Neural cell (in vitro differentiated cells): ENCODE measurements at regions not wholly inside any gene's neighbourhood (a gene's known extent, or its start where the extent isn't known, plus 50 kb on each side); places are given as distances from the start of the nearest gene placed in this dataset.

Experiments
- H2AFZ ChIP-seq: fragments of 200-600, 300-800 bp; sonication (generic), shearing (Covaris generic); 2 replicates; pipeline ENCODE4 v1.6.0; 2014; ENCODE audit warnings: low read depth, mild to moderate bottlenecking, antibody characterized with exemption, low read length, moderate library complexity
- H3F3A ChIP-seq: fragments of 200-600 bp; shearing (Covaris generic); 2 replicates; pipeline ENCODE4 v1.6.1; 2016; ENCODE audit warnings: mild to moderate bottlenecking, moderate library complexity, mixed read lengths, antibody characterized with exemption, low read length; ENCODE audit not compliant: insufficient read depth, poor library complexity, severe bottlenecking
- H3K27ac ChIP-seq: fragments of 200-600, 300-800 bp; sonication (generic), shearing (Covaris generic); 2 replicates; pipeline ENCODE4 v1.5.1; 2014; ENCODE audit warnings: mild to moderate bottlenecking, low read length, moderate library complexity
- H3K27me3 ChIP-seq: fragments of 300-800, 200-600 bp; sonication (generic), shearing (Covaris generic); 2 replicates; pipeline ENCODE4 v1.6.0; 2014; ENCODE audit warnings: mild to moderate bottlenecking, low read depth, low read length, moderate library complexity; ENCODE audit not compliant: insufficient read depth
- H3K36me3 ChIP-seq: fragments of 300-800, 200-600 bp; sonication (generic), shearing (Covaris generic); 2 replicates; pipeline ENCODE4 v1.5.1; 2014; ENCODE audit warnings: mild to moderate bottlenecking, antibody characterized with exemption, low read length, moderate library complexity; ENCODE audit not compliant: insufficient read depth
- H3K4me2 ChIP-seq: fragments of 300-800, 200-600 bp; sonication (generic), shearing (Covaris generic); 2 replicates; pipeline ENCODE4 v1.6.0; 2014; ENCODE audit warnings: mild to moderate bottlenecking, low read length
- H3K4me3 ChIP-seq: fragments of 300-800, 200-600 bp; sonication (generic), shearing (Covaris generic); 2 replicates; pipeline ENCODE4 v1.5.1; 2014; ENCODE audit warnings: mild to moderate bottlenecking, low read length, moderate library complexity
- H3K79me2 ChIP-seq: fragments of 200-600 bp; shearing (Covaris generic); replicated peaks from 2 replicates; pipeline ENCODE4 v1.6.0; 2014; ENCODE audit warnings: mild to moderate bottlenecking, low read length, moderate library complexity; ENCODE audit not compliant: insufficient read depth
- H3K9ac ChIP-seq: fragments of 300-800, 200-600 bp; sonication (generic), shearing (Covaris generic); 2 replicates; pipeline ENCODE4 v1.6.1; 2016; ENCODE audit warnings: mild to moderate bottlenecking, low read length, mixed read lengths
- H3K9me2 ChIP-seq: fragments of 200-600 bp; shearing (Covaris generic); 2 replicates; pipeline ENCODE4 v1.6.1; 2016; ENCODE audit warnings: mild to moderate bottlenecking, low read length, mixed read lengths; ENCODE audit not compliant: insufficient read depth
- H3K9me3 ChIP-seq: fragments of 200-600, 300-800 bp; sonication (generic), shearing (Covaris generic); 2 replicates; pipeline ENCODE4 v1.6.1; 2016; ENCODE audit warnings: mild to moderate bottlenecking, mixed run types, low read length, moderate library complexity, mixed read lengths
- H4K20me1 ChIP-seq: fragments of 200-600 bp; shearing (Covaris generic); 2 replicates; pipeline ENCODE4 v1.6.1; 2016; ENCODE audit warnings: mild to moderate bottlenecking, mixed run types; ENCODE audit not compliant: insufficient read depth
- EP300 ChIP-seq: fragments of 450-650 bp; conservative IDR thresholded peaks from 2 replicates; pipeline ENCODE4 v1.6.1; 2014; ENCODE audit warnings: antibody characterized with exemption, mild to moderate bottlenecking, moderate library complexity; ENCODE audit not compliant: poor library complexity, severe bottlenecking
- EZH2 ChIP-seq: fragments of 200-600, 300-800 bp; shearing (Covaris generic), sonication (generic); IDR thresholded peaks from 2 replicates; pipeline ENCODE4 v1.6.1; 2014; ENCODE audit warnings: antibody characterized with exemption, low read length, borderline replicate concordance, mild to moderate bottlenecking; ENCODE audit not compliant: insufficient read depth, poor library complexity, severe bottlenecking
- MXI1 ChIP-seq: fragments of 450-650 bp; conservative IDR thresholded peaks from 2 replicates; pipeline ENCODE4 v1.6.1; 2014; ENCODE audit warnings: antibody characterized with exemption, mild to moderate bottlenecking; ENCODE audit not compliant: poor library complexity, severe bottlenecking
- POLR2AphosphoS5 ChIP-seq: IDR thresholded peaks from 2 replicates; pipeline ENCODE4 v1.6.1; 2012
- RAD21 ChIP-seq: fragments of 450-650 bp; conservative IDR thresholded peaks from 2 replicates; pipeline ENCODE4 v1.6.1; 2014; ENCODE audit warnings: antibody characterized with exemption, mild to moderate bottlenecking, moderate library complexity
- REST ChIP-seq: IDR thresholded peaks from 2 replicates; pipeline ENCODE4 v1.6.1; 2012; ENCODE audit warnings: borderline replicate concordance
- SMC3 ChIP-seq: fragments of 450-650 bp; conservative IDR thresholded peaks from 2 replicates; pipeline ENCODE4 v1.6.1; 2014; ENCODE audit warnings: antibody characterized with exemption, mild to moderate bottlenecking, moderate library complexity; ENCODE audit not compliant: poor library complexity
- TAF1 ChIP-seq: IDR thresholded peaks from 2 replicates; pipeline ENCODE4 v1.6.1; 2012; ENCODE audit warnings: low read depth
- TF ChIP-seq, protein P1 (sequence below): fragments of 450-650 bp; IDR thresholded peaks from 2 replicates; pipeline ENCODE4 v1.5.1; 2014; ENCODE audit warnings: antibody characterized with exemption, mild to moderate bottlenecking, moderate library complexity; ENCODE audit not compliant: poor library complexity, severe bottlenecking

GRCh38 chr4:186900984-186901383, 177.3 kb upstream of the FAT1 start:
- no peaks in the 10 kb centered on the region for H3F3A ChIP-seq
- H3K9me3 ChIP-seq, result no peaks in the 10 kb centered on the region
- H3K79me2 ChIP-seq, result no peaks in the 10 kb centered on the region
- H3K4me3 ChIP-seq, result no peak overlapping the region
- H3K9me2 ChIP-seq, result no peaks in the 10 kb centered on the region
- H3K27ac ChIP-seq, result no peak overlapping the region
- no peaks in the 10 kb centered on the region for H3K36me3 ChIP-seq
- H4K20me1 ChIP-seq, result no peaks in the 10 kb centered on the region
- no peak overlapping the region for H2AFZ ChIP-seq
- TF ChIP-seq MXI1 (no peak), EP300 (no peak), SMC3 (no peak), RAD21 (no peak)
- H3K9ac ChIP-seq, result no peak overlapping the region
- H3K27me3 ChIP-seq, result no peaks in the 10 kb centered on the region
- H3K4me2 ChIP-seq, result no peak overlapping the region

DNA sequence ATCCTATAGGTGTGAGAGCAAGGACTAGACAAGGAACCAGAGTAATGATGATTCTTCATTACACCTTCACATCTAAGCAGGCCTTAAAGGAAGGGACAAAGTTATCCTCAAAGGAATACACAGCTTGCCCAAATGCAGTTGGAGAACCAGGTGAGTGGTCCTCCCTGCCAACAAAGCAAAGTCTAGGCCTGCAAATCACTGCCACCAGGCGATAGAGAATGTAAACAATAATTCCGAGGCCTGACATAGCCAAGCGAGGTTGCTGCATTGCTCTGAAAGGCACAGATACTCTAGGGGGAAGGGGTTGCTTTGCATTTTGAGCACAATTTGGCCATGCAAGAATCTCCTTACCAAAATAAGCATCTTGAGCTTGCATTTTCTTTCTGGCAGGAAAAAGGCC, 178.2 kb upstream of the FAT1 start:
- TF ChIP-seq TAF1, result no peak
- TF ChIP-seq EZH2, result no peak
- TF ChIP-seq SMC3, result no peak
- TF ChIP-seq POLR2AphosphoS5, result no peak
- no peak for TF ChIP-seq EP300
- no peak for TF ChIP-seq REST
- TF ChIP-seq, protein P1, sequence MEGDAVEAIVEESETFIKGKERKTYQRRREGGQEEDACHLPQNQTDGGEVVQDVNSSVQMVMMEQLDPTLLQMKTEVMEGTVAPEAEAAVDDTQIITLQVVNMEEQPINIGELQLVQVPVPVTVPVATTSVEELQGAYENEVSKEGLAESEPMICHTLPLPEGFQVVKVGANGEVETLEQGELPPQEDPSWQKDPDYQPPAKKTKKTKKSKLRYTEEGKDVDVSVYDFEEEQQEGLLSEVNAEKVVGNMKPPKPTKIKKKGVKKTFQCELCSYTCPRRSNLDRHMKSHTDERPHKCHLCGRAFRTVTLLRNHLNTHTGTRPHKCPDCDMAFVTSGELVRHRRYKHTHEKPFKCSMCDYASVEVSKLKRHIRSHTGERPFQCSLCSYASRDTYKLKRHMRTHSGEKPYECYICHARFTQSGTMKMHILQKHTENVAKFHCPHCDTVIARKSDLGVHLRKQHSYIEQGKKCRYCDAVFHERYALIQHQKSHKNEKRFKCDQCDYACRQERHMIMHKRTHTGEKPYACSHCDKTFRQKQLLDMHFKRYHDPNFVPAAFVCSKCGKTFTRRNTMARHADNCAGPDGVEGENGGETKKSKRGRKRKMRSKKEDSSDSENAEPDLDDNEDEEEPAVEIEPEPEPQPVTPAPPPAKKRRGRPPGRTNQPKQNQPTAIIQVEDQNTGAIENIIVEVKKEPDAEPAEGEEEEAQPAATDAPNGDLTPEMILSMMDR, result no peak
- TF ChIP-seq MXI1, result no peak
- no peak for TF ChIP-seq RAD21
- no peak overlapping the region for H3K9ac ChIP-seq
- H2AFZ ChIP-seq, result no peak overlapping the region
- no peak overlapping the region for H3K4me2 ChIP-seq
- H3K9me3 ChIP-seq, result no peaks in the 10 kb centered on the region
- H3K79me2 ChIP-seq, result no peaks in the 10 kb centered on the region
- H3K9me2 ChIP-seq, result no peaks in the 10 kb centered on the region
- no peaks in the 10 kb centered on the region for H3F3A ChIP-seq
- no peaks in the 10 kb centered on the region for H3K27me3 ChIP-seq
- no peaks in the 10 kb centered on the region for H4K20me1 ChIP-seq
- no peak overlapping the region for H3K4me3 ChIP-seq
- H3K27ac ChIP-seq, result no peak overlapping the region
- no peaks in the 10 kb centered on the region for H3K36me3 ChIP-seq

- Histone ChIP-seq H3K27ac (no peak overlapping the region), H4K20me1 (no peaks in the 10 kb centered on the region), H2AFZ (no peak overlapping the region), H3K9me3 (no peaks in the 10 kb centered on the region), H3K36me3 (no peaks in the 10 kb centered on the region), H3K4me2 (no peak overlapping the region), H3K79me2 (no peaks in the 10 kb centered on the region), H3K4me3 (no peak overlapping the region), H3F3A (no peaks in the 10 kb centered on the region), H3K9me2 (no peaks in the 10 kb centered on the region), H3K9ac (no peak overlapping the region), H3K27me3 (no peaks in the 10 kb centered on the region)
- TF ChIP-seq RAD21, result no peak
- TF ChIP-seq, protein P1, result no peak
- no peak for TF ChIP-seq MXI1
- no peak for TF ChIP-seq TAF1
- TF ChIP-seq SMC3, result no peak
Observed at GRCh38 chr4:186902361-186902760, 178.7 kb upstream of the FAT1 start.
